K562 (cell line): ENCODE measurements at regions not wholly inside any gene's neighbourhood (a gene's known extent, or its start where the extent isn't known, plus 50 kb on each side); places are given as distances from the start of the nearest gene placed in this dataset.

Experiments
- ATAC-seq: fragments of 200-7000 bp; cut with Tn5 transposase; 3 replicates; pipeline ENCODE4 v1.9.1; 2020; ENCODE audit warnings: moderate library complexity
- BruUV-seq: library from RNA; stranded (reverse); fragments of 400-500 nt; replicated peaks from 2 replicates; lab custom pipeline; 2021; lab: Mats Ljungman, UMichigan
- CTCF ChIA-PET: fragments of 300-600 bp; formaldehyde crosslinking; extraction: SDS; loops from one replicate; lab custom pipeline; 2021; ENCODE audit warnings: low intra/inter-chr PET ratio; lab: Yijun Ruan, JAX
- POLR2A ChIA-PET: fragments of 300-600, 350-650 bp; sonication (Branson Sonifier 250); formaldehyde crosslinking; extraction: SDS; loops from one replicate; lab custom pipeline; 2021; ENCODE audit warnings: antibody characterized with exemption, inconsistent platforms; lab: Yijun Ruan, JAX
- DNase-seq, 4 experiments: peaks; one replicate each; pipeline versions ENCODE4 v3.0.0 to v3.0.0-alpha.2; 2011 to 2018; ENCODE audit warnings: low spot score in 3 of 4, mixed read lengths in 3 of 4; ENCODE audit errors: extremely low read depth in 1 of 4
- FAIRE-seq: peaks from 2 replicates; lab custom pipeline; 2011; peaks lifted over from hg19 to GRCh38; lab: Jason Lieb, UNC
- H2AFZ ChIP-seq: 2 replicates; pipeline ENCODE4 v1.6.0; 2011; ENCODE audit warnings: low read depth, low read length, control low read depth, inconsistent platforms
- H3K27ac ChIP-seq: fragments of 200-600 bp; 3 replicates; pipeline ENCODE4 v1.8.0; 2011; ENCODE audit warnings: low read depth, mild to moderate bottlenecking, control low read depth, inconsistent platforms, low read length, moderate library complexity, mixed read lengths; ENCODE audit errors: extremely low read depth
- H3K27me3 ChIP-seq, 2 experiments: fragments of 300-600 bp in 1 of 2; 2 replicates in 1 of 2; 3 replicates in 1 of 2; pipeline versions ENCODE4 v1.6.0 to v1.8.0; 2011; ENCODE audit warnings: inconsistent platforms in 2 of 2, low read length in 2 of 2, mild to moderate bottlenecking in 1 of 2, mixed read lengths in 1 of 2, moderate library complexity in 1 of 2; ENCODE audit not compliant: control insufficient read depth in 2 of 2, insufficient read depth in 2 of 2
- H3K36me3 ChIP-seq: fragments of 300-600 bp; 3 replicates; pipeline ENCODE4 v1.8.0; 2011; ENCODE audit warnings: mild to moderate bottlenecking, low read length, inconsistent platforms; ENCODE audit not compliant: control insufficient read depth, insufficient read depth
- H3K4me1 ChIP-seq, 2 experiments: fragments of 200-600 bp in 1 of 2; replicated peaks in 1 of 2; 2 replicates in 1 of 2; 3 replicates in 1 of 2; pipeline versions ENCODE4 v1.5.1 to v1.8.0; 2011; ENCODE audit warnings: inconsistent platforms in 2 of 2, low read length in 2 of 2, mild to moderate bottlenecking in 1 of 2, mixed read lengths in 1 of 2, moderate library complexity in 1 of 2; ENCODE audit not compliant: control insufficient read depth in 2 of 2, insufficient read depth in 2 of 2
- H3K4me2 ChIP-seq: 2 replicates; pipeline ENCODE4 v1.6.1; 2011; ENCODE audit warnings: low read length, control low read depth, inconsistent platforms, mixed read lengths; ENCODE audit not compliant: insufficient read depth
- H3K4me3 ChIP-seq: fragments of 200-600 bp; sonication (generic), shearing (Covaris generic); 2 replicates; pipeline ENCODE4 v1.5.1; 2016; ENCODE audit warnings: control low read depth, inconsistent platforms
- H3K79me2 ChIP-seq: fragments of 200-600 bp; 3 replicates; pipeline ENCODE4 v1.8.0; 2011; ENCODE audit warnings: low read length, inconsistent platforms; ENCODE audit not compliant: control insufficient read depth, insufficient read depth
- H3K9ac ChIP-seq, 2 experiments: 2 replicates each; pipeline versions ENCODE4 v1.6.0 to v1.6.1; 2011; ENCODE audit warnings: low read depth in 2 of 2, low read length in 2 of 2, control low read depth in 1 of 2, inconsistent platforms in 1 of 2, mild to moderate bottlenecking in 1 of 2, mixed read lengths in 1 of 2; ENCODE audit not compliant: insufficient read depth in 1 of 2
- H3K9me1 ChIP-seq: one replicate; pipeline ENCODE4 v1.6.0; 2011; ENCODE audit warnings: inconsistent platforms, mild to moderate bottlenecking, low read length, moderate library complexity; ENCODE audit not compliant: control insufficient read depth, insufficient read depth
- H3K9me3 ChIP-seq: replicated peaks from 2 replicates; pipeline ENCODE4 v1.5.1; 2011; ENCODE audit warnings: low read depth, low read length, inconsistent platforms; ENCODE audit not compliant: control insufficient read depth, insufficient read depth
- H4K20me1 ChIP-seq: replicated peaks from 2 replicates; pipeline ENCODE4 v1.6.1; 2011; ENCODE audit warnings: low read length, inconsistent platforms, mixed read lengths; ENCODE audit not compliant: control insufficient read depth, insufficient read depth
- ATF2 ChIP-seq: sonication (generic); formaldehyde crosslinking; IDR thresholded peaks from 2 replicates; pipeline ENCODE4 v1.8.1; 2022; ENCODE audit warnings: missing genetic modification reagents
- BACH1 ChIP-seq: fragments of 200-800 bp; sonication (Bioruptor generic); IDR thresholded peaks from 2 replicates; pipeline ENCODE4 v1.6.1; 2016; ENCODE audit warnings: missing genetic modification characterization, missing compliant biosample characterization
- CBX5 ChIP-seq: IDR thresholded peaks from 2 replicates; pipeline ENCODE4 v1.6.1; 2014; ENCODE audit warnings: low read depth, borderline replicate concordance
- HDAC6 ChIP-seq: IDR thresholded peaks from 2 replicates; pipeline ENCODE4 v1.6.1; 2012; ENCODE audit warnings: low read depth, mild to moderate bottlenecking, control low read depth, inconsistent platforms, low read length, moderate library complexity
- HNRNPLL ChIP-seq: fragments of 200-400 bp; formaldehyde crosslinking; IDR thresholded peaks from 2 replicates; pipeline ENCODE4 v1.6.1; 2017; ENCODE audit warnings: low read length, low read depth, mild to moderate bottlenecking; ENCODE audit not compliant: poor library complexity, severe bottlenecking
- POU5F1 ChIP-seq: fragments of 150-350 bp; IDR thresholded peaks from 2 replicates; pipeline ENCODE4 v1.6.1; 2014; ENCODE audit warnings: borderline replicate concordance, low read length, low read depth, mild to moderate bottlenecking; ENCODE audit not compliant: partially characterized antibody
- RBM25 ChIP-seq: fragments of 200-400 bp; formaldehyde crosslinking; IDR thresholded peaks from 2 replicates; pipeline ENCODE4 v1.6.1; 2018; ENCODE audit warnings: low read length, low read depth, moderate library complexity; ENCODE audit not compliant: severe bottlenecking
- RCOR1 ChIP-seq, 2 experiments: IDR thresholded peaks; 2 replicates each; pipeline ENCODE4 v1.6.1; 2012; ENCODE audit warnings: low read depth in 2 of 2, low read length in 2 of 2, borderline replicate concordance in 1 of 2, improper control_type of control experiment in 1 of 2
- ZEB2 ChIP-seq: fragments of 450-650 bp; IDR thresholded peaks from 2 replicates; pipeline ENCODE4 v1.6.1; 2016
- ZNF174 ChIP-seq: fragments of 250-450 bp; sonication (Bioruptor Pico); IDR thresholded peaks from 2 replicates; pipeline ENCODE4 v1.4.0; 2020; ENCODE audit warnings: mild to moderate bottlenecking
- ZZZ3 ChIP-seq: fragments of 450-650 bp; IDR thresholded peaks from 2 replicates; pipeline ENCODE4 v1.6.1; 2016; ENCODE audit warnings: antibody characterized with exemption, mild to moderate bottlenecking, moderate library complexity
- WGBS: fragments of 100-300 bp; shearing (Covaris generic); methylation state at CpG from one replicate; pipeline ENCODE4 v1.1.6; 2016; ENCODE audit warnings: low coverage, mixed read lengths; ENCODE audit not compliant: insufficient coverage; ENCODE audit errors: missing lambda C conversion rate; 5-methylcytosine and 5-hydroxymethylcytosine counted together
- in situ Hi-C: fragments of 300-500 bp; cut with MboI; formaldehyde crosslinking; loops from 4 replicates; pipeline ENCODE4 v1.15.0; 2018; ENCODE audit warnings: inconsistent platforms, mixed read lengths
- intact Hi-C: fragments of 100-400 bp; cut with micrococcal nuclease; formaldehyde crosslinking; loops from 2 replicates; pipeline ENCODE4 v1.14.2; 2022

DNA sequence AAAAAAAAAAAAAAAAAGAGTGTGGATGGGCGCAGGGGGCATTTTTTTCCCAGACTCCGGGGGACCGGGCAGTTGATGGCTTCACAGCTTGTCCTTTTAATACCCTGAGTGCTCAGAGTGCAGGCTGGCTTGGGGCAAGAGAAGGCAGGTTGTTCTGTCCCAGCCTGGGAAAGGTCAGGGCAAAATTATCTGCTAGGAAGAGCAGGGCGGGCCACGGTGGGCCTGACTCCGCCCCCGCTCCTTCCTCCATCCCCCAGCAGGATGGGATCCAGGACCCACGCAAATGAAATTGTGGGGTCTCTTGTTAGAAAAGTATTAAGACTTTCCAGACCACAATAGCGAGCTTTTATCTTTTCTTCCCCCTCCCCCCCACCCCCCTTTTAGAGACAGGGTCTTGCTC, 70.7 kb downstream of the PTPRS start:
- TF ChIP-seq ZEB2 (no peak), HDAC6 (no peak), HNRNPLL (no peak), ZZZ3 (no peak), RCOR1 (IDR thresholded peaks at IDR 0.05; ENCODE audit: borderline replicate concordance in 1 of 2, low read depth in 2 of 2, low read length in 2 of 2) (no peak), RBM25 (no peak), CBX5 (no peak), POU5F1 (no peak), ZNF174 (CRISPR knock-in tag) (no peak), BACH1 (no peak), ATF2 (CRISPR knock-in tag) (no peak)
- 64% methylated on average over 6 of the region's 9 CpGs for WGBS
- in situ Hi-C loops: no loop called here
- ATAC-seq (no peak), FAIRE-seq (no peak), DNase-seq (no peak)
- H3K9me1 ChIP-seq: no peaks in the 10 kb centered on the region
- H3K9me3 ChIP-seq: no peaks in the 10 kb centered on the region
- intact Hi-C loops: no loop called here
- H3K36me3 ChIP-seq: peaks cover 24% of the 10 kb centered on the region; the same call in 2 of the 3 replicates
- no peaks in the 10 kb centered on the region for H3K79me2 ChIP-seq
- no peak overlapping the region for H3K27ac ChIP-seq
- no peak overlapping the region for H3K4me2 ChIP-seq
- no peak overlapping the region for H3K4me3 ChIP-seq
- CTCF ChIA-PET: no interaction called here
- POLR2A ChIA-PET: no interaction called here
- H2AFZ ChIP-seq: no peak overlapping the region
- peaks cover 0 to 10% of the 10 kb centered on the region in 2 experiments; a peak in 1 of 5 replicates for H3K4me1 ChIP-seq
- H3K27me3 ChIP-seq: no peaks in the 10 kb centered on the region
- no TSS peak for BruUV-seq
- peaks cover 3% of the 10 kb centered on the region; the same call in 1 of the 2 replicates for H4K20me1 ChIP-seq
- H3K9ac ChIP-seq: no peak overlapping the region
